ENCODE measurements at regions not wholly inside any gene's neighbourhood (a gene's known extent, or its start where the extent isn't known, plus 50 kb on each side); places are given as distances from the start of the nearest gene placed in this dataset.
A peak's percentile ranks its signal among the peaks of the same experiment; 100 is the strongest.
"Not testable (repeated sequence)": the region's sequence is repeated elsewhere in the genome, so short reads cannot be mapped to it uniquely, and the experiment has no call there.

DNA sequence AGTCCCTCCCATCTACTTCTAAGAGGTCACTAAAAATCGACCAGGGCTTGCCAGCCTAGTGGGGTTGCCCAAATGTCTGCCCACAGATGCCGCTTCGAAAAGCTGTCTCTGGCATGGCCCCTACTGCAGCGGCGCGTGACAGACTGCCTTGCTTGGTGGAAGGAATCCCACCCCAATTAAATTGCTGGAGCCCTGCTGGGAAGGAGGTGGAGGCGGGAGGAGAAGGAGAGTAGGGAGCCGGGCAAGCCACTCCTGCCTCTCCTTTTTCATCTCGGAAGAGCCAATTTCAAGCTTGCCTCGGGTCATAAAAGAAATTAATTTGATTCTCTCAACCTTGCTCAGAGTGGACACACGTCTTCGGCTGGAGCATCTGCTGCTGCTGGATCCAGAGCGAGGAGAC lies 106.0 kb downstream of the NPIPA8 start:
- H3K4me1 ChIP-seq (ENCODE audit: insufficient read depth, low read length); H3K9me3 ChIP-seq (ENCODE audit: low read length); H3K79me2 ChIP-seq (ENCODE audit: insufficient read depth, low read length); in situ Hi-C loops (cut with HindIII; ENCODE audit: extremely low pct_ligation_motif_present, low pct_unique_long_range_greater_than_20kb); H3K27me3 ChIP-seq (ENCODE audit: control insufficient read depth in 1 of 2, insufficient read depth in 2 of 2, low read length in 2 of 2); H3K4me2 ChIP-seq (ENCODE audit: low read depth, low read length); intact Hi-C loops (cut with micrococcal nuclease; ENCODE audit: unreplicated experiment); DNase-seq (ENCODE audit: low spot score); BruUV-seq (replicated peaks); H3K36me3 ChIP-seq (replicated peaks in 1 of 2; ENCODE audit: control insufficient read depth in 1 of 2, insufficient read depth in 2 of 2, low read length in 2 of 2); ATAC-seq; H4K20me1 ChIP-seq (ENCODE audit: insufficient read depth, low read length); POLR2A ChIA-PET; H3K9ac ChIP-seq (ENCODE audit: insufficient read depth, low read depth, low read length); H3K27ac ChIP-seq (ENCODE audit: extremely low read length, insufficient read depth, low read length); H2AFZ ChIP-seq (ENCODE audit: low read length); CTCF ChIA-PET (ENCODE audit: low intra/inter-chr PET ratio, low total read pairs); H3K4me3 ChIP-seq (replicated peaks in 1 of 3; ENCODE audit: insufficient read depth in 1 of 3, low read depth in 2 of 3, low read length in 3 of 3); FAIRE-seq: not testable (repeated sequence)
- 13% methylated on average over 11 of the region's 13 CpGs for WGBS (ENCODE audit: low lambda C conversion rate)

DNA sequence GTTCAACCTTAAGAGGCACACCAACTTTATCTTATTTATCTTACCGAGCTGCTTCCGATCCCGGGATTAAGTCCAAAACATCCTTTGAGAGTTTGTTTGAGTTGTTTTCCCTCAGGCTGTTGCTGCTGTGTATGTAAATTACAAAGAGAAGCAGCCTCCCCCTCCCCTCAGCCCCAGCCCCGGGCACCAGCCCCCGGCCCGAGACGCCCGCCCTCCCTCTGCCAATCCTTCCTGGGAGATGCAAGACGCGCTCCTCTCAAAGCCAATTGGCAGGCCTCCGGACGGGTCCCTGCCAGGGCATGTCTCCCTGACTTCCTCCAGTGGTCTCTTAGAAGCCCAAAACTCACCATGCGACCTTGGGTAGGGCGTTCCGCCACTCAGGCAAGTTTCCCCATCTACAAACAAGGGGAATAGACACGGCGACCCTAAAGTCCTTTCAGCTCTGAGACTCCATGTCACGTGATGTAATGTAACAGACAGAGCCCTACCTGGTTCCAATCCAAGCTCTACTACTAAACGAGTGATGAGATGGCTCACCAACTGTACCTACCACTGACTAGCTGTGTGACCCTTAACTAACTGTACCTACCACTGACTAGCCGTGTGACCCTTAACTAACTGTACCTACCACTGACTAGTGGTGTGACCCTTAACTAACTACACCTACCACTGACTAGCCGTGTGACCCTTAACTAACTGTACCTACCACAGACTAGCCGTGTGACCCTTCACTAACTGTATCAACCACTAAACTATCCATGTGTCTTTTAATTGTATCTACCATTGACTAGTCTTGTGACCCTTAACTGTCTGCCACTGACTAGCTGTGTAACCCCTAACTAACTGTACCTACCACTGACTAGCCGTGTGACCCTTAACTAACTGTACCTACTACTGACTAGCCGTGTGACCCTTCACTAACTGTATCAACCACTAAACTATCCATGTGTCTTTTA lies 114.2 kb downstream of the NPIPA8 start:
- ATAC-seq; in situ Hi-C loops (cut with HindIII; ENCODE audit: extremely low pct_ligation_motif_present, low pct_unique_long_range_greater_than_20kb); BruUV-seq (replicated peaks); H3K4me1 ChIP-seq (ENCODE audit: insufficient read depth, low read length); H2AFZ ChIP-seq (ENCODE audit: low read length); FAIRE-seq; CTCF ChIA-PET (ENCODE audit: low intra/inter-chr PET ratio, low total read pairs); H3K9me3 ChIP-seq (ENCODE audit: low read length); H3K79me2 ChIP-seq (ENCODE audit: insufficient read depth, low read length); H4K20me1 ChIP-seq (ENCODE audit: insufficient read depth, low read length); DNase-seq (ENCODE audit: low spot score); intact Hi-C loops (cut with micrococcal nuclease; ENCODE audit: unreplicated experiment); H3K9ac ChIP-seq (ENCODE audit: insufficient read depth, low read depth, low read length); H3K4me2 ChIP-seq (ENCODE audit: low read depth, low read length); POLR2A ChIA-PET; H3K4me3 ChIP-seq (replicated peaks in 1 of 3; ENCODE audit: insufficient read depth in 1 of 3, low read depth in 2 of 3, low read length in 3 of 3); H3K36me3 ChIP-seq (replicated peaks in 1 of 2; ENCODE audit: control insufficient read depth in 1 of 2, insufficient read depth in 2 of 2, low read length in 2 of 2); H3K27me3 ChIP-seq (ENCODE audit: control insufficient read depth in 1 of 2, insufficient read depth in 2 of 2, low read length in 2 of 2); H3K27ac ChIP-seq (ENCODE audit: extremely low read length, insufficient read depth, low read length): not testable (repeated sequence)
- peak; percentile 72; the same call in 1 of the 2 replicates for TF ChIP-seq RAD51 (IDR thresholded peaks at IDR 0.05; ENCODE audit: borderline replicate concordance)
- WGBS (ENCODE audit: low lambda C conversion rate) = 14% methylated on average over 11 of the region's 24 CpGs

DNA sequence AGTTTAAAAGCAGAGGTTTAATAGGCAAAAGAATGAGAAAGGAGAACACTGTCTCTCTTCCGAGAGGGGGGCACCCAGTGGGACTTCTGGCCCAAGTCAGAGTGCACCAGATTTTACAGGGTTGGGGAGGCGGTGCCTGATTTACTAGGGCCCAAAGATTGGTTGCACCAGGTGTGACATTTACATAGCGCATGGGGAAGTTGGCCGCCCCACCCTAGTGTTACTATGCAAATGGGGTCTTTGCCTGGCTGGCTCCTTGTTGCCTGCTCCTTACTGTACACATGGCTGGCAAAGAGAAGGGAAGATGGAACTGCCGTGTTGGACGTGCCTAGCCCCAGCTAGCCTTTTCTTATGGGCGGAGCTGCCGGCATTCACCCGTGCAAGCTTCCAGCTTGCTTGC lies 118.8 kb downstream of the NPIPA8 start:
- H3K36me3 ChIP-seq (replicated peaks in 1 of 2; ENCODE audit: control insufficient read depth in 1 of 2, insufficient read depth in 2 of 2, low read length in 2 of 2); H3K4me3 ChIP-seq (replicated peaks in 1 of 3; ENCODE audit: insufficient read depth in 1 of 3, low read depth in 2 of 3, low read length in 3 of 3); H3K4me2 ChIP-seq (ENCODE audit: low read depth, low read length); POLR2A ChIA-PET; H3K79me2 ChIP-seq (ENCODE audit: insufficient read depth, low read length); H4K20me1 ChIP-seq (ENCODE audit: insufficient read depth, low read length); H3K4me1 ChIP-seq (ENCODE audit: insufficient read depth, low read length); intact Hi-C loops (cut with micrococcal nuclease; ENCODE audit: unreplicated experiment); H3K27me3 ChIP-seq (ENCODE audit: control insufficient read depth in 1 of 2, insufficient read depth in 2 of 2, low read length in 2 of 2); H3K9me3 ChIP-seq (ENCODE audit: low read length); CTCF ChIA-PET (ENCODE audit: low intra/inter-chr PET ratio, low total read pairs); in situ Hi-C loops (cut with HindIII; ENCODE audit: extremely low pct_ligation_motif_present, low pct_unique_long_range_greater_than_20kb); DNase-seq (ENCODE audit: low spot score); H3K27ac ChIP-seq (ENCODE audit: extremely low read length, insufficient read depth, low read length); BruUV-seq (replicated peaks); ATAC-seq; H2AFZ ChIP-seq (ENCODE audit: low read length); FAIRE-seq; H3K9ac ChIP-seq (ENCODE audit: insufficient read depth, low read depth, low read length): not testable (repeated sequence)
- WGBS (ENCODE audit: low lambda C conversion rate) = 36% methylated on average over 7 of the region's 9 CpGs

DNA sequence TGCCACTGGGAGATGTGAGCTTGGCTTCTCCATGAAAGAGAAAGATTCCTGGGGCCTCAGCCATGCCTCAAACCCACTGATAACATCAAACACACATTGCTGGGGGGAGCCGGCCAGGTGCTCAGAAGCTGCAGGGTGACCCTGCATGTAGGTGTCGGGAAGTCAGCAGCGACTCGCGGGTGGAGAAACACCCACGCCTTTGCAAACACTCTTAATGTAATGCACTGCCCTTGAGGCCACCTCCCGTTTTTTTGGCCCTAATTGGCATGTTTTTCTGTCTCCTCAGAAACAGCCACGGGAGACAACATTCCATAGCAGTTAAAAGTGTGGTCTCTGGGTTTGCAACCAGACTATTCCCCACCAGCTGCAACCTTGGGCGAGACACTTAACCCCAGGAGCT lies 119.7 kb downstream of the NPIPA8 start:
- intact Hi-C loops (cut with micrococcal nuclease; ENCODE audit: unreplicated experiment); H4K20me1 ChIP-seq (ENCODE audit: insufficient read depth, low read length); in situ Hi-C loops (cut with HindIII; ENCODE audit: extremely low pct_ligation_motif_present, low pct_unique_long_range_greater_than_20kb); H3K4me3 ChIP-seq (replicated peaks in 1 of 3; ENCODE audit: insufficient read depth in 1 of 3, low read depth in 2 of 3, low read length in 3 of 3); POLR2A ChIA-PET; H3K27me3 ChIP-seq (ENCODE audit: control insufficient read depth in 1 of 2, insufficient read depth in 2 of 2, low read length in 2 of 2); DNase-seq (ENCODE audit: low spot score); H3K36me3 ChIP-seq (replicated peaks in 1 of 2; ENCODE audit: control insufficient read depth in 1 of 2, insufficient read depth in 2 of 2, low read length in 2 of 2); H3K9me3 ChIP-seq (ENCODE audit: low read length); ATAC-seq; BruUV-seq (replicated peaks); H3K79me2 ChIP-seq (ENCODE audit: insufficient read depth, low read length); H3K27ac ChIP-seq (ENCODE audit: extremely low read length, insufficient read depth, low read length); H2AFZ ChIP-seq (ENCODE audit: low read length); H3K9ac ChIP-seq (ENCODE audit: insufficient read depth, low read depth, low read length); H3K4me2 ChIP-seq (ENCODE audit: low read depth, low read length); FAIRE-seq; CTCF ChIA-PET (ENCODE audit: low intra/inter-chr PET ratio, low total read pairs); H3K4me1 ChIP-seq (ENCODE audit: insufficient read depth, low read length): not testable (repeated sequence)
- 8% methylated on average over 8 of the region's 9 CpGs for WGBS (ENCODE audit: low lambda C conversion rate)

Measured in HepG2 (cell line).